Activated CD8-positive, alpha-beta memory T cell treated with anti-CD3 and anti-CD28 coated beads for 1 hour (primary cell): ENCODE measurements at regions not wholly inside any gene's neighbourhood (a gene's known extent, or its start where the extent isn't known, plus 50 kb on each side); places are given as distances from the start of the nearest gene placed in this dataset.

Experiments used
- DNase-seq, 2 donors: peaks; one replicate each; pipeline ENCODE4 v3.0.0-alpha.2; 2020; ENCODE audit warnings: low read depth in 1 of 2; ENCODE audit errors: extremely low read depth in 1 of 2

GRCh38 chr2:62284471-62284870 is 88.6 kb downstream of the B3GNT2 start:
- no peak for DNase-seq

DNA sequence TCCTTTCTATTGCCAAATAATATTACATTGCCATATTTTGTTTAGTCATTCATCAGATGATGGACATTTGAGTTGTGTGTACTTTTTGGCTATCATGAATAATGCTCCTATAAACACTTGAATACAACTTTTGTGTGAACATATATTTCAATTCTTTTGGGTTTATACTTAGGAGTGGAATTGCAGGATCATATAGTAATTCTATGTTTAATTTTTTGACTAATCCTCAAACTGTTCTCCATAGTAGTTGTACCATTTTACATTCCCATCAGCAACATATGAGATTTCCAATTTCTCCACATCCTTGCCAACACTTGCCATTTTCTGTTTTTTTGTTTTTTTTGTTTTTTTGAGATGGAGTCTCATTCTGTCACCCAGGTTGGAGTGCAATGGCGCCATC is 87.2 kb downstream of the B3GNT2 start:
- DNase-seq = no peak

GRCh38 chr2:62281663-62282062 is 85.7 kb downstream of the B3GNT2 start:
- no peak for DNase-seq

GRCh38 chr2:62277688-62278087 is 81.8 kb downstream of the B3GNT2 start:
- DNase-seq = no peak
